ENCODE measurements at regions not wholly inside any gene's neighbourhood (a gene's known extent, or its start where the extent isn't known, plus 50 kb on each side); places are given as distances from the start of the nearest gene placed in this dataset.
"Not testable (repeated sequence)": the region's sequence is repeated elsewhere in the genome, so short reads cannot be mapped to it uniquely, and the experiment has no call there.

GRCh38 chr17:27155866-27156265 lies 138.0 kb upstream of the WSB1 start:
- DNase-seq (ENCODE audit: low read depth): no peak
- no peak overlapping the region for H3K4me3 ChIP-seq (ENCODE audit: low read depth, low read length)
- no peak for TF ChIP-seq CTCF (IDR thresholded peaks at IDR 0.05; ENCODE audit: control insufficient read depth, extremely low read depth, insufficient read depth)

GRCh38 chr17:27157297-27157696 lies 136.6 kb upstream of the WSB1 start:
- DNase-seq (ENCODE audit: low read depth): no peak
- no peak for TF ChIP-seq CTCF (IDR thresholded peaks at IDR 0.05; ENCODE audit: control insufficient read depth, extremely low read depth, insufficient read depth)
- H3K4me3 ChIP-seq (ENCODE audit: low read depth, low read length): no peak overlapping the region

GRCh38 chr17:27157898-27158297 lies 136.0 kb upstream of the WSB1 start:
- TF ChIP-seq CTCF (IDR thresholded peaks at IDR 0.05; ENCODE audit: control insufficient read depth, extremely low read depth, insufficient read depth): no peak
- no peak overlapping the region for H3K4me3 ChIP-seq (ENCODE audit: low read depth, low read length)
- no peak for DNase-seq (ENCODE audit: low read depth)

GRCh38 chr17:27158382-27158781 lies 135.5 kb upstream of the WSB1 start:
- no peak overlapping the region for H3K4me3 ChIP-seq (ENCODE audit: low read depth, low read length)
- no peak for TF ChIP-seq CTCF (IDR thresholded peaks at IDR 0.05; ENCODE audit: control insufficient read depth, extremely low read depth, insufficient read depth)
- DNase-seq (ENCODE audit: low read depth): no peak

GRCh38 chr17:27180322-27180721 lies 113.6 kb upstream of the WSB1 start:
- DNase-seq (ENCODE audit: low read depth): no peak
- no peak for TF ChIP-seq CTCF (IDR thresholded peaks at IDR 0.05; ENCODE audit: control insufficient read depth, extremely low read depth, insufficient read depth)
- H3K4me3 ChIP-seq (ENCODE audit: low read depth, low read length): no peak overlapping the region

GRCh38 chr17:27181379-27181925 lies 112.5 kb upstream of the WSB1 start:
- H3K4me3 ChIP-seq (ENCODE audit: low read depth, low read length): not testable (repeated sequence)
- DNase-seq (ENCODE audit: low read depth): peak; percentile 11

- H3K4me3 ChIP-seq (ENCODE audit: low read depth, low read length): no peak overlapping the region
- TF ChIP-seq CTCF (IDR thresholded peaks at IDR 0.05; ENCODE audit: control insufficient read depth, extremely low read depth, insufficient read depth): no peak
- no peak for DNase-seq (ENCODE audit: low read depth)
Measured at GRCh38 chr17:27181935-27182334, 112.0 kb upstream of the WSB1 start.
